Activated CD4-positive, CD25-positive, alpha-beta regulatory T cell (primary cell): ENCODE measurements at regions not wholly inside any gene's neighbourhood (a gene's known extent, or its start where the extent isn't known, plus 50 kb on each side); places are given as distances from the start of the nearest gene placed in this dataset.
"Not testable (repeated sequence)": the region's sequence is repeated elsewhere in the genome, so short reads cannot be mapped to it uniquely, and the experiment has no call there.

Experiments used
- DNase-seq, 4 experiments: peaks; one replicate each; lab custom pipeline; 2025; lab: John Stamatoyannopoulos, UW

DNA sequence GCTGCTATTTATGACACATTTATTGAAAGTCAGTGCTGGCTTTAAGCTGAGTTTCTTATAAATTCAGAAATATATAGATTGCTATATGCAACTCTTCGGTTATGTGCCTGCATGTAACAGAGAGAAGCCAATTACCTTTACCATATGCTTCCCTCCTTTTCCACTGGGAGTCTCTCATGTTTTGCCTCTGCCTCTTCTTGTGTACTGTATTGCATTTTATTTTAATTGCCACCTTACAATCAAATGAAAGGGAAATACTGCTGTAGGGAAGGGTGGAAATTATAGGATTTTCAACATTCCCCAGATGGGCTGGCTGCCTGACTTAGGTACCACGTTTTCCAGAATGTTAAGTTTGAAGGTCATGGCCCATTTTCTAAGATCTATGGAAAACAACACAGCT is 655.4 kb upstream of the SLIT2 start:
- no peak for DNase-seq

DNA sequence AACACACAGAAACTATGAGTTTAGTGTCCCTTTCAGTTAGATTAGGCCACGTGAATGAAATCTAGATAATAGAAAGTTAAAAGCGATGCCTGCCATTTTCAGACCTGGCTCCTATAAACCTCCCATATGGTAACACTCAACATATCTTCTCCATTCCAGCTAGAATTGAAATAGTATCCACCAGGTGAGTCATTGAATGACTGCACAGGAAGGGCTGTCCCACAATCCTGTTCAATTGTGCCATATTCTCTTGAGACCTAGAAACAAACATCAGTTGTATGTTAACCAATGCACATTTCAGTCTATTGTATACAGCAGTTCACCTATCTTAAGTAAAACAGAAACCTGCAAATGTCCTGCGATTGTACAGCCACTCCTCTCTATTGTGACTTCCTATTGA is 659.3 kb upstream of the SLIT2 start:
- DNase-seq, result no peak

DNA sequence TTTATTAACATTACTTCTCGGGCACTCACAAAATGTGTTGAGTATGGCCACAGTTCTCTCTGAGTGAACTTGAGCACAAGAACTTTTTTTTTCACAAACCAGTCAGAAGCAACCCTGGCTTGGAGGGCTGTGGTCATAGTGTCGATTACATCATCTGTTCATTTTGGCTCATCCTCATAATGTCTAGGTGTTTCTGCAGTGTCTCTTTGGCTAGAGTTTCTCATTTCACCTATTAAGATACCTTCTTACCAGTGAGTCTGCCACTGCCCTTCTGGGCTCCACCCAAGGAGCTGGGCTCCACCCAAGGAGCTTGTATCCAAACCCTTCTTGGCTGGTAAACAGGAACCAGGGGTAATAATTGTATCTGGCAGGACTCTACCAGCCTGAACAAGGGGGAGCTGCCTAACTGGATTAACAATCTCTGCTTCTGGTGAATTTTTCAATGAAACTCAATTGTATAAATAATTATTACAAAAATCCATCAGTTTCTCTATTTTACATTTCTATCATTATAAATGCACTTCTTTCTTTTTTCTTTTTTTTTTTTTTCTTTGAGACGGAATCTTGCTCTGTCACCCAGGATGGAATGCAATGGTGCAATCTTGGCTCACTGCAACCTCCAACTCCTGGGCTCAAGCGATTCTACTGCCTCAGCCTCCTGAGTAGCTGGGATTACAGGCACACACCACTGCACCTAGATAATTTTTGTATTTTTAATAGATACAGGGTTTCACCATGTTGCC is 667.7 kb upstream of the SLIT2 start:
- no peak for DNase-seq

DNA sequence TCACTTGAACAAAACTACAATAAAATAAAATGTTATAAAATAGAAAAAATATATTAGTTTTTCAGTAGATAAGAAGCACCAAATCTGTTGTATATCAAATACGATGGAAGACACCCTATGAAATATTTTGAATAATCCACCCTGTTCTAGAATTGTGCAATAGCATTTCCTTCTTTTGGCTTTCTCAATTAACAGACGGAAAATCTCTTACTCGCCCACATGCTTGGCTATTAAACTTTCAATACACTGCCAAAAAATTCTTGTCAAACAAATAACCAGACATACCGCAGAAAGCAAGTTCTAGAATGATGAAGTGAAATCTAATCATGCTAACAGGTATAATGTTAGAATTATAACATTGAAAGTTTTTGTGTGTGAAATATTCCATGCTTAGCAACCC is 671.6 kb upstream of the SLIT2 start:
- DNase-seq, result no peak

DNA sequence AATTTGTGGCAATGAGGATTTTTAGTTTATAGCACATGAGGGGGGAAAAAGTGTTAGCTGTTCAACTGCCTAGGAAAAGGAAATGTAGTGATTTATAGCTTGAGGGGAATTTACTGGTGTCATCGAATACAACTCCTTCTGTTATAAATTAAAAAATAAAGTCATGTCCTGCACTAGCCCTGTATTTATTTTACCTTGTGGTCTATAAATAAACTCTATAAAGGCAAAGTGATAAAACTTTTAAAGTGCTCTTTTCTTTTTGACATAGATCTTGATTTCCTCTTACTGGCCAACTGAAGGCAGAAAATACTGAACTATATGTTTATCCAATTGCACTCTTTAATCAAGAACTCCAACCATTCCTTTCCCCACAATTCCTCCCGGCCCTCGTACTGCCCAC is 672.1 kb upstream of the SLIT2 start:
- DNase-seq, result no peak

DNA sequence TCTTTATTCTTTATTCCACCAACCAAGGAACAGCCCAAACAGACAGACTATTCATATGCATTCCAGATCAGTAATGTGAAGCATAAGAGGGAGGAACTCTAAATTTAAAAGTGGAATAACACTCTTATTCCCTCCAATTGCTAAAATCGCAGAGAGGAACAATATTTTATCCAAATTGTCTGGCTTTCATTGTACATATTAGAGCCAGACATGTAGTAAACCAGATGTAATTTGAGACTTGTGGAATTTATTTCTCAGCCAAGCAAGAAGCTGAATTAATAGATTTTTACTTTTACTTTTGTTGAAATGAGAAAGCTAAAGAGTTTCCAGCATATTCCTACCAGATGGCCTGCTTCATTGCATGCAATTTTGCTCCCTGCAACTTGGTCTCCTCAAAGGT is 674.6 kb upstream of the SLIT2 start:
- no peak for DNase-seq

DNA sequence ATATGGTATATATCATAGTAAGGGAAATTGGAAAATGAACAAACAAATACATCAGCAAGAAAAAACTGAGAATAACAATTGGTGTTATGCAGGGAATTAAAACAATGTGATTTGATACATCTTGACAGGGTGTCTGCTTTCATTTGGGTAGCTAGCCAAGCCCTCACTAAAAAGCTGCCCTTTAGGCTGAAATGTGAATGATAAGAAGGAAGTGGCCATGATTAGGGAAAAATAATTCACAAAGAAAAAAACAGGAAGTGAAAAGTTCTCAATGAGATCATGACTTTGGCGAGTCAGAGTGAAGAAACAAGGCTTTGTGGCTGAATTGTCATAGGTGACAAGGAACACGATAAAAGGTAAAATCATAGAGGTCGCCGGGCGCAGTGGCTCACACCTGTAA is 675.8 kb upstream of the SLIT2 start:
- no peak for DNase-seq

DNA sequence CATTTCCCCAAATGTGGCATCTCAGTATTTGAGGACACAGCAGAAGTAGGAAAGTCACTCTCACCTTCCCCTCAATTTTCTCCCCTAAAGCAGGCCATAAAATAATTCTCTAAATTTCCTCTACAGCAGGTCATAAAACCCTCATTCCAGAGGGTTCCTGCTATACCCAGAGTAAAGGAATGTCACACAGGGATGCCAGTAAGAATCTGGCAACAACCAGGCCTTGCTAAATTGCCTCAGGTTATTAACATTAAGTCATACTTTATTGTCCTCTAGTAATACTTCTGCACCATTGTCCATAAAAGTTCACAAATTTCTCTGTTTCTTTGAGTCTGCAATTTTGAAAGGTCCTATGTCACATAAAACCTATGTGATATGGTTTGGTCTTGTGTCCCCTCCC is 685.7 kb upstream of the SLIT2 start:
- no peak for DNase-seq

DNA sequence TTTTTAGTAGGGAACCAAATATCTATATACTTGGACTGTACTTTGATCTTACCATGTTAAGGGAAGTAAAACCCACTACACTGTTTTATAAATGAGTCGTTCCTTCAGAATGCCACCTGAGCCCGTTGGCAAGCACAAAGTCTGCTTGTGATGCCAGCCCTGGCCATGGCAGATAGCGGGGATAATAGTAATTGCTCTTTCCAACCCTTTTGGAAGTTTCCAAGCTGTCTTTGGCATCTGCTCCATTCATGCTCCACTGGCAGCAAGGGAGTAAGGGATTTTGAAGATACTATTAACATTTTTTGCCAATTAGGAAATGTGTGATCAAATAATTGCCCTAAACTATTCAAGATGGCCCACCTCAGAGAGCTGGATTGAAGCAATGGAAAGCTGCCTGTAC is 689.2 kb upstream of the SLIT2 start:
- DNase-seq, result no peak

DNA sequence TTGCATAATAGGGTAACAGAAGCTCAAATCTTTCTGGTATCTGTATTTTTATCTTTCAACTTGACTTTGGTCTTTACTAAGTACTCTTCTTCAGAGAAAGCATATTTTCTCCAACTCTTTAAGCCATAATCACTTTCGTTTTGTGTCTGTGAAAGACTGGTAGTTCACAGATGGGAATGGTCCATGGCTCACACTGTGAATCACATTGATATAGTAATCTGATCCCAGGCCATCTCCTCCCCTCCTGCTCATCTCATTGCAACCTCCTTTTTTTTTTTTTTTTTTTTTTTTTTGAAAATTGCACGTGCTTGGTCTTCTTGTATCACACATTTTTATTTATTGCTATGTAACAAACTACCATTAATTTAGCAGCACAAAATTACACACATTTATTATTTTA is 694.5 kb upstream of the SLIT2 start:
- DNase-seq, result no peak

DNA sequence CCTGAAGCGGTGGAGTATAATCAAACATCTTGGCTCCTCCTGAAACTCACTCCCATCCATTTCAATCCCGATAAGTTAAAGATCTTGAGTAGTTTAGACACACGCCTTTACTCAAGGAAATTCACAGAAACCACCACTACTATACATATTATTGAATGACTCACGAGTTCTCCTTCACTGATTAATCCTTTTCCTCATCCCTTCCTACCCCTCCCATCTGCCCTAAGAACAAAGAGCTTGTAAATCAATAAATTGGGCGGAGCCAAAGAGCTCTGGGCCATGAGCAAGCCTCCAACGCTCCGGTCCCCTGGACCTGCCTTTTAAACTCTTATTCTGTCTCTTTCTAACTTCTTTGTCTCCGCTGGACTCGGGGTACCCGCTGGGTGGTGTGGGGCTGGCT is 695.4 kb upstream of the SLIT2 start:
- not testable (repeated sequence) for DNase-seq

DNA sequence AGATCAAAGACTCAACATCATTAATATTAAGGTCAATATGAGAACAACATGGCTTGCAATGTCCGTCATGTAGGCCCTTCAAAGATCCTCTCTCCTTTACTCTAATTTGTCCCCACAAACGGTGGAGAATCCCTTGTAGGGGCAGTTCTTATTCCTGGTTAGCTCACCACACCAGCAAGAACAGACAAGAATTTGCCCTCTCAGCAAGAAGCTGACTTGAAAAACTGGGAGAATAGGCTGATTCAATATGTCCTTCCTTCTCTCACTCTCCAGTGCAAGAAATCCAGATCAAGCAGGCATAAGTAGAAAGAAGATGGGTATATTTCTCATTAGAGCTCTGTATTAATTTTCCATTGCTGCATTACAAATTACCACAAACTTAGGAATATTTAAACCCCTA is 704.2 kb upstream of the SLIT2 start:
- DNase-seq, result no peak

DNA sequence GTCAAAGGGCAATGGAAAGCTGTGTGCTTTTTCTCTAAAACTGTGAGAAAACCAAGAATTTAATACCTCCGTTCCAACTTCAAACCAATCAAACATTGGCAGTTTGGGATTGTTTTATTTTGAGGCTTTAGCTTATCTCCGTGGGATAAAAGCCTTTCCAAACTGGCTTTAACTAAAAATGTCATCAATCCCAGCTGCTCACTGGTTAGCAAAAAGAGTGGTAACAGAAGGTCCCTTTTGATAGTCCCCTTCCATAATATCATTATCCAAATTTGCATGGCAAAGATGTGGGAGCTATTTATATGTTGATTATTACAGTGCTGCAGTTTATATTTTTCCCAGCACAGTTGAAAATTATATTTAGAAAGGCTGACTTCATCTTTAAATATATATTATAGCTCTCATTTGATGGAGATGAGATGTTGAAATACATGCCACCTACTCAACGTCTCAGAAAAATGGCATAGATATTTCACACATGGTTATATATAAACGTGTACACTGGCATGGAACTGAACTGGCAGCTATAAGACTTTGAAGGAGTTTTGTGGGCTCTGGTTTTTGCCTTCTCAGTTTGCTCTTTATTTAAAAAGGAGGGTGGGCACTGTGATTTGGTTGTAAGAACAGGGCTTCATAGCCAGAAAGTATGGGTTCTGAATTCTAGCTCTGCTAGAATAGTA is 707.1 kb upstream of the SLIT2 start:
- DNase-seq, result no peak

DNA sequence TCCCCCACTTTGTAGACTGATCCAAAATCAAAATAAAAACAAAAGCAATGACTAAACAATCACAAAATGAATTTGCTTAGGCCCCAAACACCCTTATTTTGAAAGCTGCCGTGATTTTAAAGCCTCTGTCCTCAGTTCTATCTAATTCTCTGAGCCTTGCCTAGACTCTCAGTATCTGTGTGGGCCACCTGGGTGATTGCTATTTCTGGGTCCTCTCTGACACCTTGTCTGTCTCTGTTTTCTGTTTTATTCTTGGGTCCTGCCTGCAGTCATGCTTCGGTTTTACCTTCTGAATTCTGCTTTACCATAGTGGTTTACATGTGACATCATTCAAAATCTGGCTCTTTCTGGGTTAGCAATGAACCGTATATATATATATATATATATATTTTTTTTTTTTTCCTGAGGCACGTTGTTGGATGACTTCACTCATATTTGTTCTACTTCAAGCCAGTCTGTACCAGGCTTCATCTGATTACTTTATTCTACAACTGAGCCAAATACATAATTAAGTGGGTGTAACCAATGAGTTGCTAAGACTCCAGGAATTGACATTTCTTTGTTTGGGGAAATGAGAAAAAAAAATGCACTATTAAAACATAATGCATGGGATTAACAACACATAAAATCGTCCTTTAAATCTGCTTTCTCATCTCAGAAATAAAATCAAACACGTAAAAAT is 710.7 kb upstream of the SLIT2 start:
- DNase-seq, result no peak

DNA sequence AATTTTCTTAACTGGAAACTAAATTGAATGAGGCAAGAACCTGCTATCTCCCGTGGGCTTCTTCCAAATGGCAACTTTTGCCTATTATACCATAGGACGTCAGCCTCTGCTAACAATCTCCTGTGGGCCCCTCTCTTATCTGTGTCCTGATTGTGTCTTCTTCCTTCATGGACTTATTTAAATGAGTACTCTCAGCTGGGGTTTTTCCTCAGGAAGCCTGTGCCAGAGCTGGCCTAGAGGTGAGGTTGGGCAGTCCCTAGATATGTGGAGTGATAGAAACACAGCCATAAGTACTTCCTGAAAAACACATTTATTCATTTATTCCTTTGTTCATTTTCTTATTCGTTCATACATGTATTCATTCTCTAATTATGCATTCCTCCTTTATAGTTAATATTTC is 712.5 kb upstream of the SLIT2 start:
- DNase-seq, result no peak

DNA sequence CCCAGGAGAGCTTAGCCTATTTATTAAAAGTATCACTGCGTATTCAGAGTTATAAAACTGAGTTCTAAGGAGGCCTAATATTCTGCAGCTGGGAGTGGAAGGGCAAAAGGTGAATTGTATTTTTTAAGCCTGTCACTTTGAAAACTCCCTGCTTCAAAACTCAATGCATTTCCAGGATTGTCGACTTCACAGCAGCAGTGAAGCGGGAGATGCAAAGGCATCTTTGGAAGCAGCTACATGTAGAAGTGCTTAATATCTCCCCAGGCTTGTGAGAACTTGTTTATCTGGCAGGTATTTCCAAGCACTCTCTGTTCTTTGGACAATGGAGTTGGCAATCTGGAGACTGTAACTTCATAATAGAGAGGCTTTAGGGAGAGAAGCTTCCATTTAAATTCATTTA is 717.5 kb upstream of the SLIT2 start:
- no peak for DNase-seq

DNA sequence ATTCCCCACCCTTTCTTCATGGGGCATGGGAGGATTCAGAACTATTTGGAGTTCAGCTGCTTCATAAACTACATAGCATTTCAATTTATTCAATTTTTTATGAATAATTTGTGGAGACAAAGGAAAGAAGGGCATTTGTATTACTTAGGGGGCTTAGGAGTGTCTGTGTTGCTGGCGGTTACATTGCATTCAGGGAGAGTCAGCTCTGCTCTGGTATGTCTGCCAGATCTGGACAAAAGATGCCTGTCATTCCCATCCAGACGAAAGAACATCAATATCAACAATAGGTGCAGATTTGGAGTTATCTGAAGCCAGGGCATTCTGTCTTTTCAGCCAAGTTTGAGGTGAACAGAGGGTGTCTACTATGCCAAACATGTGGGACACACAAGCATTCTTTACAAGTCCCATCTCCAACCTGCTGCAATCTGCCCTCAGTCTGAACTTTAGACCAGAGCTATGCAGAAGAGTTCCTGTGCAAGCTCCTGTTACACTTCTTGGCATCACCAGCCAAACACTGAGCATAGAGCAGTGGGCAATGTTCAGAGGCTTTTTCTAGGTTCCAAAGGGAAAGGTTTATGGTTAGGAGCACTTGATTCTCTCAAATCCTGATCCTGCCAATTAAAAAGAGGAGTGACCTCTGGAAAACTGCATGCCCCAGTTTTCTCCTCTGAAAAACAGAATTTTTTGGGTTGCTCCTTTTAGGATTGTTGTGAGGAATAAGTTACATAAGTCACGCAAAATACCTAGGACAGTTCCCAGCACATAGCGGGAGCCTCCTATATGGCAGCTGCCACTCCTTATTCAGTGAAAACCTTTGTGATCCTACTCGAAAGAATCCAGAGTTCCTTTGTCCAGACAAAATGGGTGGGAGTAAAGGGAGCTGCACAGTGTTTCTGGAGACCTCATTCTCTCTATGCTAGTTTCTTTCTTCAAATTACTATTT is 719.5 kb upstream of the SLIT2 start:
- no peak for DNase-seq

DNA sequence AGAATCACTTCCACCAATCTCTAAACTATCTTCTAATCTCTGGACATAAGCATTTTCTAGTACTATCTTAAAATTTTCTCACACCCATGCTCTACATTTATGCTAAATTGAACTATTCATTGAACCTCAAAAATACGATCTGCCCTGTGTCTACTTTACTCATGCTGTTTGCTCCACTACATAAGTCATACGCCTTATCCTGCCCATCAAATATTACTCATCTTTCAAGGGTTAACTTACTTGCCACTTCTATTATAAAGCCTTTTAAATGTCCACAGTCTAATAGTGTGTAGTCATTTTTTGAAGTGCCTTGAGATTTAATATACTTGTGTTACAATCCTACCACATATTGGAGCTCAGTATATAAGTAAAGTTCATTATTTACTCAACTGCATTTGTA is 727.7 kb upstream of the SLIT2 start:
- DNase-seq, result no peak

DNA sequence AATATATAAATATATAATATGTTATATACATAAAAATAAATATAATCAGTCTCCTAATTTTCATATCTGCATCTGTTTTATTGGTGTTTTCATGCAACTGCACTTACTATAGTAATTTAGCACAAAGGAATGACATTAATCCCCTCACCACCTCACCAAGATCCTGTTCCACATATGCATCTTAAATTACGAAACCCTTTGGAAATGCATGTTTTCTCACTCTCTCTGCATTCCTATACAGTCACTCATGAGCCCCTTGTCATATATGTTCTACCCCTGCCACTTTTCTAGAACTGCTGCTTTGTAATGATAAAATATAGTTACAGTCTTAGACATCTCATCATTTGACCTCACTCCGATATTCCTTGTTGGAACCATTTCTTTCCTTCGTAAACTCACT is 728.7 kb upstream of the SLIT2 start:
- DNase-seq, result no peak

DNA sequence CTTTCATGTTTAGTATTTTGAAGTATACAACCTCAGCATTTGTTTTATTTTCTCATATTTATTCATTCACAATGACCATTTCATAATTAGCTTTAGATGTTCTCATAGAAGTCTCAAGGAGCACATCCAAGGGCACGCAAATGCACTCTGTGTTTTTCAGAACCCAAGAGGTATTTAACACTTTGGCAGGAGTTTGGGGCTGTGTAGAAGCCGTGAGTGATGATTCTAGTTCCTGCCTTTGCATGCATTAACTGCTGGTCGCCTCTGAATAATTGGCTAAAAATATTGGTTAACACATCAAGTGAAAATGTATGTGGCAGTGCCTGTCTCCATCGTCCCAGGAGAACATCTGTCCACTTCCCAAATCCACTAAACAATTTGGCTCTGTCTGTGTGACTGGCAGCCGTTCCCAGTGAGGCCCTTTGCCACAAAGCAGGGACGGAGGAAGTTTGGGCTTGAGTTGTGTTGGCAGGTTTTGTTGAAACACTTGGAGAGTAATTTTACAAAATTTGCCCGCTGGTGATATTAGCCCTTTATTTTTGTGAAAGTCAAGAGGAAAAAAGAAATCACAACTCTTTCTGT is 730.7 kb upstream of the SLIT2 start:
- no peak for DNase-seq

DNA sequence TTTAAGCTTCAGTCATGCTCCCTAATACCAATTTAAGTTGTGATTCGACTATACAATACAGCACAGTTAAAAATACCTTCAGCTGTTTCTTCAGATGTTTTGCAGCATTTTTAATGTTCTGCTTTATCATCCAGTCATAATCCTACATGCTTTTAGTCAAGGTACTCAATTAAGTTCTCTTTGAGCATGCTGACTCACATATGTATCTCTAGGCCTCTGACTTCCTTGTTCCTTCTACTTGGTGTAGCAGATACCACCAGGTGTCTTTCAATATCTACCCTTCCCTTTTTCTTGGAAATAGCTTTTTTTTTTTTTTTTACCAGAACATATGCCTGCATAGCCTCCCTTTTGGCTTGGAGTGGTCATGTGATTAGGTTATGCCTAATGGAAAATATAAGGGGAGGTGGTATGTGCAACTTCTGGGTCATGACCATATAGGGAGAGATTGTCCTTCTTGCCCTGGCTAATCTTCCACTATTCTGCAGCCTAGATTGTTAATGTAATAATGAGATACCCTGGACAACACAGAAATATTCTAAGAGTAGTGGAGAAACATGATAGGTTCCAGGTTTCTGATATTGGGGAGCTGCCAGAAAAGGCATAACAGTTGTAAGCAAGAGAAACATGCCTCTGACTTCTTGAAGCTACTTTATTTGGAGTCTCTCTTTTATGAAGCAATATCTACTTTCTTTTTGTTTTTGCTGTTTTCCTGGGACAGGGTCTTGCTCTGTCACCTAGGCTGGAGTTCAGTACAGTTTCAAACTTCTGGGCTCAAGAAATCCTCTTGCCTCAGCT is 737.2 kb upstream of the SLIT2 start:
- DNase-seq, result no peak
